H1 (cell line): ENCODE measurements at regions not wholly inside any gene's neighbourhood (a gene's known extent, or its start where the extent isn't known, plus 50 kb on each side); places are given as distances from the start of the nearest gene placed in this dataset.

ENCODE experiments used
- CTCF ChIA-PET: fragments of 300-600 bp; sonication (Branson Sonifier 250); formaldehyde crosslinking; loops from one replicate; lab custom pipeline; 2021; ENCODE audit not compliant: partially characterized antibody; lab: Charles Lee
- POLR2A ChIA-PET: fragments of 300-600 bp; sonication (Branson Sonifier 250); formaldehyde crosslinking; loops from one replicate; lab custom pipeline; 2021; ENCODE audit warnings: inconsistent platforms; ENCODE audit not compliant: partially characterized antibody; lab: Charles Lee
- DNase-seq, 2 experiments: peaks; one replicate each; pipeline versions ENCODE4 v3.0.0 to v3.0.0-alpha.2; 2010 to 2022; ENCODE audit warnings: low spot score in 2 of 2, low read depth in 1 of 2, mixed read lengths in 1 of 2
- FAIRE-seq: peaks from 2 replicates; lab custom pipeline; 2011; peaks lifted over from hg19 to GRCh38; lab: Jason Lieb, UNC
- H2AFZ ChIP-seq: 2 replicates; pipeline ENCODE4 v1.8.1; 2012; ENCODE audit warnings: low read length, inconsistent platforms
- H2AK5ac ChIP-seq: 2 replicates; pipeline ENCODE4 v1.6.1; 2013; ENCODE audit warnings: low read depth, low read length
- H2BK120ac ChIP-seq: replicated peaks from 2 replicates; pipeline ENCODE3; 2013; ENCODE audit warnings: low read depth, low read length, inconsistent platforms
- H2BK12ac ChIP-seq: 2 replicates; pipeline ENCODE4 v1.6.1; 2013; ENCODE audit warnings: low read depth, low read length
- H2BK15ac ChIP-seq: 2 replicates; pipeline ENCODE4 v1.6.1; 2013; ENCODE audit warnings: low read length
- H2BK20ac ChIP-seq: 2 replicates; pipeline ENCODE4 v1.6.1; 2013; ENCODE audit warnings: low read length
- H2BK5ac ChIP-seq: 2 replicates; pipeline ENCODE4 v1.6.1; 2013; ENCODE audit warnings: low read depth, low read length
- H3K14ac ChIP-seq: 2 replicates; pipeline ENCODE4 v1.6.1; 2013; ENCODE audit warnings: inconsistent platforms; ENCODE audit not compliant: insufficient read length
- H3K18ac ChIP-seq: 2 replicates; pipeline ENCODE4 v1.6.1; 2013; ENCODE audit warnings: low read length; ENCODE audit errors: extremely low read depth
- H3K23ac ChIP-seq: 2 replicates; pipeline ENCODE4 v1.6.1; 2013; ENCODE audit warnings: inconsistent platforms; ENCODE audit not compliant: insufficient read length
- H3K23me2 ChIP-seq: 2 replicates; pipeline ENCODE4 v1.6.1; 2013; ENCODE audit warnings: low read depth, low read length
- H3K27ac ChIP-seq: 2 replicates; pipeline ENCODE4 v1.6.1; 2011; ENCODE audit warnings: low read depth, low read length, inconsistent platforms
- H3K27me3 ChIP-seq, 4 experiments: replicated peaks in 1 of 4; 1 replicate in 1 of 4; 2 replicates in 3 of 4; pipeline versions ENCODE4 v1.6.1 to v1.8.1; 2011 to 2013; ENCODE audit warnings: low read length in 3 of 4, mild to moderate bottlenecking in 3 of 4, inconsistent platforms in 2 of 4, mixed read lengths in 2 of 4, moderate library complexity in 1 of 4; ENCODE audit not compliant: control insufficient read depth in 3 of 4, insufficient read depth in 3 of 4; ENCODE audit errors: extremely low read depth in 1 of 4
- H3K36me3 ChIP-seq, 4 experiments: 2 replicates each; pipeline versions ENCODE4 v1.6.1 to v1.8.1; 2011 to 2013; ENCODE audit warnings: mild to moderate bottlenecking in 4 of 4, low read length in 3 of 4, moderate library complexity in 2 of 4, control low read depth in 1 of 4, inconsistent platforms in 1 of 4; ENCODE audit not compliant: insufficient read depth in 4 of 4, control insufficient read depth in 2 of 4
- H3K4ac ChIP-seq: replicated peaks from 2 replicates; pipeline ENCODE3; 2013; ENCODE audit warnings: low read length, low read depth, mixed read lengths, inconsistent platforms; ENCODE audit not compliant: insufficient read length
- H3K4me1 ChIP-seq, 4 experiments: replicated peaks in 1 of 4; 1 replicate in 1 of 4; 2 replicates in 3 of 4; pipeline versions ENCODE4 v1.6.1 to v1.8.1; 2011 to 2013; ENCODE audit warnings: low read length in 3 of 4, inconsistent platforms in 2 of 4, mixed read lengths in 1 of 4; ENCODE audit not compliant: insufficient read depth in 4 of 4, control insufficient read depth in 3 of 4
- H3K4me2 ChIP-seq, 2 experiments: 2 replicates each; pipeline versions ENCODE4 v1.6.1 to v1.8.1; 2011 to 2013; ENCODE audit warnings: low read depth in 2 of 2, low read length in 2 of 2, control low read depth in 1 of 2, inconsistent platforms in 1 of 2, mild to moderate bottlenecking in 1 of 2; ENCODE audit not compliant: insufficient read depth in 1 of 2
- H3K4me3 ChIP-seq, 4 experiments: fragments of 200-600, 300-600 bp in 1 of 4; sonication (generic), shearing (Covaris generic), sonication (Bioruptor Twin) in 1 of 4; 2 replicates each; pipeline versions ENCODE4 v1.5.1 to v1.8.1; 2011 to 2016; ENCODE audit warnings: low read length in 4 of 4, low read depth in 3 of 4, control low read depth in 2 of 4, inconsistent platforms in 2 of 4, mild to moderate bottlenecking in 2 of 4, mixed read lengths in 1 of 4, moderate library complexity in 1 of 4; ENCODE audit not compliant: insufficient read depth in 2 of 4; ENCODE audit errors: extremely low read depth in 1 of 4
- H3K56ac ChIP-seq: replicated peaks from 2 replicates; pipeline ENCODE3; 2013; ENCODE audit warnings: low read depth, mild to moderate bottlenecking, mixed read lengths, low read length, inconsistent platforms; ENCODE audit not compliant: insufficient read length
- H3K79me1 ChIP-seq: 2 replicates; pipeline ENCODE4 v1.6.1; 2013; ENCODE audit warnings: low read depth, low read length, control low read depth
- H3K79me2 ChIP-seq, 2 experiments: 2 replicates each; pipeline versions ENCODE4 v1.6.1 to v1.8.1; 2012 to 2013; ENCODE audit warnings: low read length in 2 of 2, mild to moderate bottlenecking in 2 of 2, inconsistent platforms in 1 of 2; ENCODE audit not compliant: insufficient read depth in 2 of 2, control insufficient read depth in 1 of 2
- H3K9ac ChIP-seq, 4 experiments: replicated peaks in 1 of 4; 1 replicate in 1 of 4; 2 replicates in 3 of 4; pipeline versions ENCODE4 v1.6.1 to v1.8.1; 2011 to 2013; ENCODE audit warnings: low read depth in 3 of 4, low read length in 3 of 4, control low read depth in 2 of 4, mild to moderate bottlenecking in 2 of 4, moderate library complexity in 2 of 4, inconsistent platforms in 1 of 4; ENCODE audit errors: extremely low read depth in 1 of 4
- H3K9me3 ChIP-seq, 2 experiments: 2 replicates each; pipeline versions ENCODE4 v1.6.1 to v1.8.1; 2012 to 2013; ENCODE audit warnings: mild to moderate bottlenecking in 2 of 2, moderate library complexity in 2 of 2, control low read depth in 1 of 2, inconsistent platforms in 1 of 2, low read depth in 1 of 2, low read length in 1 of 2, mixed read lengths in 1 of 2; ENCODE audit not compliant: insufficient read depth in 2 of 2
- H4K20me1 ChIP-seq, 2 experiments: replicated peaks in 1 of 2; 2 replicates each; pipeline versions ENCODE3 to v1.8.1; 2011 to 2013; ENCODE audit warnings: inconsistent platforms in 2 of 2, low read length in 2 of 2, mild to moderate bottlenecking in 1 of 2; ENCODE audit not compliant: insufficient read depth in 2 of 2, control insufficient read depth in 1 of 2
- H4K5ac ChIP-seq: 2 replicates; pipeline ENCODE4 v1.6.1; 2013; ENCODE audit warnings: low read length, low read depth, mixed read lengths, inconsistent platforms; ENCODE audit not compliant: insufficient read length
- H4K8ac ChIP-seq: 2 replicates; pipeline ENCODE4 v1.8.0; 2013; ENCODE audit warnings: mild to moderate bottlenecking, moderate library complexity, low read length, inconsistent platforms; ENCODE audit not compliant: insufficient read depth; ENCODE audit errors: extremely low read depth
- H4K91ac ChIP-seq: replicated peaks from 2 replicates; pipeline ENCODE3; 2013; ENCODE audit warnings: low read length, mixed read lengths, inconsistent platforms; ENCODE audit not compliant: insufficient read length
- CTCF ChIP-seq, 3 experiments: IDR thresholded peaks; 1 replicate in 2 of 3; 2 replicates in 1 of 3; pipeline versions ENCODE4 v1.5.1 to v1.6.1; 2011; ENCODE audit warnings: low read length in 3 of 3, mild to moderate bottlenecking in 3 of 3, inconsistent platforms in 2 of 3, low read depth in 1 of 3, moderate library complexity in 1 of 3; ENCODE audit not compliant: insufficient read depth in 1 of 3; ENCODE audit errors: control extremely low read depth in 1 of 3
- RFX5 ChIP-seq: IDR thresholded peaks from 2 replicates; pipeline ENCODE4 v1.6.1; 2011; ENCODE audit warnings: low read depth, low read length, improper control_type of control experiment, borderline replicate concordance
- WGBS, 2 experiments: shearing (Covaris generic) in 1 of 2; methylation state at CpG; one replicate each; pipeline versions ENCODE4 v1.1.6 to v1.1.7; 2013 to 2015; ENCODE audit warnings: low lambda C conversion rate in 2 of 2, mixed read lengths in 2 of 2, inconsistent platforms in 1 of 2, low coverage in 1 of 2, missing lambda C conversion rate in 1 of 2; ENCODE audit not compliant: insufficient replicate concordance in 2 of 2, insufficient coverage in 1 of 2, insufficient read length in 1 of 2; ENCODE audit errors: extremely low coverage in 1 of 2, missing lambda C conversion rate in 1 of 2; 5-methylcytosine and 5-hydroxymethylcytosine counted together

- no peaks in the 10 kb centered on the region for H3K36me3 ChIP-seq
- H3K18ac ChIP-seq, result no peak overlapping the region
- no peak for FAIRE-seq
- no peak overlapping the region for H2AK5ac ChIP-seq
- H3K56ac ChIP-seq, result no peak overlapping the region
- 86% methylated on average over 1 of the region's 1 CpG; no CpG with 5 or more reads in 1 of the 2 experiments for WGBS, 2 experiments
- TF ChIP-seq CTCF (IDR thresholded peaks at IDR 0.05; ENCODE audit: control extremely low read depth in 1 of 3, insufficient read depth in 1 of 3, low read depth in 1 of 3, low read length in 3 of 3) (no peak), RFX5 (peak; percentile 70)
- H2BK20ac ChIP-seq, result no peak overlapping the region
- no peak overlapping the region for H3K4ac ChIP-seq
- no peak overlapping the region for H3K9ac ChIP-seq
- ChIA-PET POLR2A (no interaction called here), CTCF (no interaction called here)
- no peak overlapping the region for H2BK5ac ChIP-seq
- no peaks in the 10 kb centered on the region for H3K79me2 ChIP-seq
- H4K91ac ChIP-seq, result no peak overlapping the region
- no peak overlapping the region for H2AFZ ChIP-seq
- no peak overlapping the region for H3K23ac ChIP-seq
- no peak overlapping the region for H3K4me3 ChIP-seq
- H3K27me3 ChIP-seq, result no peaks in the 10 kb centered on the region
- H4K8ac ChIP-seq, result no peak overlapping the region
- no peak for DNase-seq
- H3K9me3 ChIP-seq, result no peaks in the 10 kb centered on the region
- no peak overlapping the region for H2BK120ac ChIP-seq
- no peak overlapping the region for H4K5ac ChIP-seq
- no peak overlapping the region for H2BK12ac ChIP-seq
- no peaks in the 10 kb centered on the region for H3K79me1 ChIP-seq
- H3K14ac ChIP-seq, result no peak overlapping the region
- no peak overlapping the region for H3K4me2 ChIP-seq
- no peaks in the 10 kb centered on the region for H4K20me1 ChIP-seq
- H3K27ac ChIP-seq, result no peak overlapping the region
- H3K4me1 ChIP-seq, result no peaks in the 10 kb centered on the region
- no peak overlapping the region for H2BK15ac ChIP-seq
- H3K23me2 ChIP-seq, result no peaks in the 10 kb centered on the region
Measured at GRCh38 chrX:140563893-140564292, 59.0 kb upstream of the SOX3 start.
